Trophoblast cell (in vitro differentiated cells and primary cell): ENCODE measurements at regions not wholly inside any gene's neighbourhood (a gene's known extent, or its start where the extent isn't known, plus 50 kb on each side); places are given as distances from the start of the nearest gene placed in this dataset.
A peak's percentile ranks its signal among the peaks of the same experiment; 100 is the strongest.

Source experiments
- DNase-seq, 2 donors: peaks; one replicate each; pipeline ENCODE4 v3.0.0-alpha.2; 2016
- H2AFZ ChIP-seq: 2 replicates; pipeline ENCODE4 v1.6.1; 2013; ENCODE audit warnings: low read length, moderate library complexity, mild to moderate bottlenecking; ENCODE audit not compliant: insufficient read depth, poor library complexity
- H2AK5ac ChIP-seq: 2 replicates; pipeline ENCODE4 v1.6.1; 2013; ENCODE audit warnings: mild to moderate bottlenecking, low read length
- H2BK120ac ChIP-seq: 2 replicates; pipeline ENCODE4 v1.6.1; 2013; ENCODE audit warnings: low read length, mild to moderate bottlenecking, moderate library complexity; ENCODE audit not compliant: insufficient read depth, poor library complexity
- H2BK12ac ChIP-seq: 2 replicates; pipeline ENCODE4 v1.6.1; 2013; ENCODE audit warnings: mild to moderate bottlenecking, low read length, moderate library complexity
- H2BK5ac ChIP-seq: 2 replicates; pipeline ENCODE4 v1.6.1; 2013; ENCODE audit warnings: low read length, low read depth, moderate library complexity, mild to moderate bottlenecking; ENCODE audit not compliant: poor library complexity
- H3K14ac ChIP-seq: 2 replicates; pipeline ENCODE4 v1.6.1; 2013; ENCODE audit warnings: mild to moderate bottlenecking, low read length
- H3K18ac ChIP-seq: 2 replicates; pipeline ENCODE4 v1.6.1; 2013; ENCODE audit warnings: mild to moderate bottlenecking, low read length
- H3K23ac ChIP-seq: 2 replicates; pipeline ENCODE4 v1.6.1; 2013; ENCODE audit warnings: low read length
- H3K27ac ChIP-seq: 2 replicates; pipeline ENCODE4 v1.5.1; 2013; ENCODE audit warnings: low read depth, mild to moderate bottlenecking, inconsistent platforms, low read length, moderate library complexity
- H3K27me3 ChIP-seq: 2 replicates; pipeline ENCODE4 v1.6.1; 2013; ENCODE audit warnings: inconsistent platforms, mild to moderate bottlenecking, low read length, moderate library complexity; ENCODE audit not compliant: insufficient read depth
- H3K36me3 ChIP-seq, 2 experiments: 1 replicate in 1 of 2; 2 replicates in 1 of 2; pipeline ENCODE4 v1.6.1; 2013; ENCODE audit warnings: low read length in 2 of 2, mild to moderate bottlenecking in 2 of 2, moderate library complexity in 1 of 2; ENCODE audit not compliant: insufficient read depth in 2 of 2, control insufficient read depth in 1 of 2
- H3K4ac ChIP-seq: 2 replicates; pipeline ENCODE4 v1.6.1; 2013; ENCODE audit warnings: low read depth, mild to moderate bottlenecking, low read length, moderate library complexity
- H3K4me1 ChIP-seq, 2 experiments: 1 replicate in 1 of 2; 2 replicates in 1 of 2; pipeline ENCODE4 v1.6.1; 2013; ENCODE audit warnings: low read length in 2 of 2, mild to moderate bottlenecking in 2 of 2, moderate library complexity in 1 of 2; ENCODE audit not compliant: insufficient read depth in 2 of 2, control insufficient read depth in 1 of 2
- H3K4me2 ChIP-seq: 2 replicates; pipeline ENCODE4 v1.6.1; 2013; ENCODE audit warnings: inconsistent platforms, mild to moderate bottlenecking, low read length, moderate library complexity
- H3K4me3 ChIP-seq: 2 replicates; pipeline ENCODE4 v1.5.1; 2013; ENCODE audit warnings: mild to moderate bottlenecking, low read depth, low read length, inconsistent platforms
- H3K79me1 ChIP-seq: one replicate; pipeline ENCODE4 v1.6.1; 2013; ENCODE audit warnings: low read length
- H3K79me2 ChIP-seq: 2 replicates; pipeline ENCODE4 v1.6.1; 2013; ENCODE audit warnings: low read length, mild to moderate bottlenecking; ENCODE audit not compliant: control insufficient read depth, insufficient read depth, poor library complexity
- H3K9ac ChIP-seq: 2 replicates; pipeline ENCODE4 v1.6.1; 2013; ENCODE audit warnings: mild to moderate bottlenecking, low read length
- H3K9me3 ChIP-seq: 2 replicates; pipeline ENCODE4 v1.6.1; 2013; ENCODE audit warnings: low read depth, mild to moderate bottlenecking, control low read depth, inconsistent platforms, low read length; ENCODE audit not compliant: insufficient read depth
- H4K12ac ChIP-seq: 2 replicates; pipeline ENCODE4 v1.6.1; 2013; ENCODE audit warnings: low read depth, mild to moderate bottlenecking, low read length, moderate library complexity
- H4K8ac ChIP-seq: 2 replicates; pipeline ENCODE4 v1.6.1; 2013; ENCODE audit warnings: low read depth, mild to moderate bottlenecking, low read length, moderate library complexity
- H4K91ac ChIP-seq: one replicate; pipeline ENCODE4 v1.6.1; 2013; ENCODE audit warnings: low read depth, mild to moderate bottlenecking, low read length, moderate library complexity
- WGBS: extraction: QIAGEN DNeasy Blood & Tissue Kit; methylation state at CpG from one replicate; pipeline ENCODE4 v1.1.7; 2013; ENCODE audit warnings: missing lambda C conversion rate; ENCODE audit not compliant: insufficient read length, insufficient coverage; ENCODE audit errors: extremely low coverage; 5-methylcytosine and 5-hydroxymethylcytosine counted together

GRCh38 chr1:112803906-112804762 is 89.0 kb upstream of the PPM1J start:
- peaks cover 11 to 22% of the 10 kb centered on the region in 2 experiments for H3K4me1 ChIP-seq
- H3K4me3 ChIP-seq, result no peak overlapping the region
- H3K14ac ChIP-seq, result peak overlapping the region; percentile 8
- no peak overlapping the region for H2AK5ac ChIP-seq
- H2BK5ac ChIP-seq, result no peak overlapping the region
- no peaks in the 10 kb centered on the region for H3K27me3 ChIP-seq
- H3K4ac ChIP-seq, result no peak overlapping the region
- WGBS, result no CpG with 5 or more reads among the region's 10 CpGs
- no peak overlapping the region for H2AFZ ChIP-seq
- H3K4me2 ChIP-seq, result no peak overlapping the region
- no peak overlapping the region for H3K9ac ChIP-seq
- peaks cover 0 to 2% of the 10 kb centered on the region in 2 experiments for H3K36me3 ChIP-seq
- peak overlapping the region; percentile 51 for H4K91ac ChIP-seq
- peak; percentile 71 to 82 for DNase-seq
- H4K8ac ChIP-seq, result no peak overlapping the region
- no peak overlapping the region for H4K12ac ChIP-seq
- H3K79me1 ChIP-seq, result peaks cover 23% of the 10 kb centered on the region
- H3K18ac ChIP-seq, result no peak overlapping the region
- peak overlapping the region; percentile 20 for H2BK120ac ChIP-seq
- H3K9me3 ChIP-seq, result no peaks in the 10 kb centered on the region
- no peaks in the 10 kb centered on the region for H3K79me2 ChIP-seq
- H2BK12ac ChIP-seq, result peak overlapping the region; percentile 63
- H3K23ac ChIP-seq, result no peak overlapping the region
- no peak overlapping the region for H3K27ac ChIP-seq

- no peak overlapping the region for H2AK5ac ChIP-seq
- no peak overlapping the region for H3K18ac ChIP-seq
- H3K79me1 ChIP-seq, result peaks cover 2% of the 10 kb centered on the region
- H3K79me2 ChIP-seq, result no peaks in the 10 kb centered on the region
- no peak overlapping the region for H3K23ac ChIP-seq
- no peak overlapping the region for H3K4me3 ChIP-seq
- no peak overlapping the region for H4K91ac ChIP-seq
- H3K4me2 ChIP-seq, result no peak overlapping the region
- H3K36me3 ChIP-seq, result peaks cover 0 to 2% of the 10 kb centered on the region in 2 experiments
- no peak overlapping the region for H2BK12ac ChIP-seq
- no CpG with 5 or more reads among the region's 2 CpGs for WGBS
- DNase-seq, result no peak
- no peak overlapping the region for H3K9ac ChIP-seq
- no peaks in the 10 kb centered on the region for H3K27me3 ChIP-seq
- no peak overlapping the region for H4K8ac ChIP-seq
- H2BK5ac ChIP-seq, result no peak overlapping the region
- no peaks in the 10 kb centered on the region for H3K9me3 ChIP-seq
- H3K27ac ChIP-seq, result no peak overlapping the region
- no peak overlapping the region for H3K14ac ChIP-seq
- H3K4ac ChIP-seq, result no peak overlapping the region
- peaks cover under 1 to 4% of the 10 kb centered on the region in 2 experiments for H3K4me1 ChIP-seq
- no peak overlapping the region for H4K12ac ChIP-seq
- H2AFZ ChIP-seq, result no peak overlapping the region
- no peak overlapping the region for H2BK120ac ChIP-seq
Measured at GRCh38 chr1:112800289-112800688, 85.2 kb upstream of the PPM1J start.

DNA sequence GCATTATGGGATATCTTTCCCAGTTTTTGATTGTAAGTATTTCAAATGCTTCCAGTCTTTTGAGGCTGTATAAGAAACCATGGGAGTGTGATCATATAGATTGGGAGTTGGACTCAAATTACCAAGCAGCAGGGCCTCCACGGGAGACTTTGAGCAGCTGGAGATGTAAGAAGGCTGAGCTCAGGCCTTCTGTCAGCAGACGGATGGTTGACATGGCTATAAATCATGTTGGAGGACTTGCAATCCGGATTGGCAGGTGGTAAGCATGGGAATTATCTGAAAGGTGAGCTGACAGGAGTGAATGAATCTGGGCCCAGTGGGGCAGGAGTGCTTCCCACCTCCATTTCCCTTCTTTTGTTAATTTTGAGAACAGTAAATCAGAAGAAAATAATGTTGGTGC is 83.2 kb upstream of the PPM1J start:
- Histone ChIP-seq H4K12ac (no peak overlapping the region), H3K23ac (no peak overlapping the region), H3K4me3 (no peak overlapping the region), H2BK12ac (no peak overlapping the region), H3K18ac (no peak overlapping the region), H3K27me3 (no peaks in the 10 kb centered on the region), H4K8ac (no peak overlapping the region), H4K91ac (no peak overlapping the region), H3K9me3 (no peaks in the 10 kb centered on the region), H3K9ac (no peak overlapping the region), H2BK120ac (no peak overlapping the region), H3K36me3 (no peaks in the 10 kb centered on the region), H3K4me1 (peaks cover 2 to 9% of the 10 kb centered on the region in 2 experiments), H2AK5ac (no peak overlapping the region), H3K14ac (no peak overlapping the region), H2BK5ac (no peak overlapping the region), H3K4me2 (no peak overlapping the region), H3K79me1 (no peaks in the 10 kb centered on the region), H2AFZ (no peak overlapping the region), H3K4ac (no peak overlapping the region), H3K79me2 (no peaks in the 10 kb centered on the region), H3K27ac (no peak overlapping the region)
- no peak for DNase-seq
- WGBS, result no CpG with 5 or more reads among the region's 3 CpGs

DNA sequence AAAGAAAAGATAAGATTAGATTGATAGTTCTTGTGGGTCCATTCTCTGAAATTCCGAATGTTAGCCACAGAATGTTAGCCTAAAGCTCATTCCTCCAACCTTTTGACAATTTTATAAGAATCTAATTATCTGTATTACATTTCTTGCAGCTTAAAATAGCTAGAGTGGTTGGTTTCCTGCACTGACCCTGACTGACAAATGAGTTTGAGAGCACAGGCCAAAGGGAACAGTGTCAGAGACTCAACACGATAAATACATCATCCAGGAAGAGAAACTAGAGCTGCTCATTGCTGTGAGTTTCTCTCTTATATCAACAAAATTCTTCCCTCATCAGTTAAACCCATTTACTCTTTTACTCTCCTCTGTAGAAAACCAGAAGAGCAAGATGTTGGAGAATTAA is 82.1 kb upstream of the PPM1J start:
- Histone ChIP-seq H3K27me3 (no peaks in the 10 kb centered on the region), H2BK12ac (no peak overlapping the region), H2BK5ac (no peak overlapping the region), H3K9me3 (no peaks in the 10 kb centered on the region), H3K4ac (no peak overlapping the region), H2AK5ac (no peak overlapping the region), H3K36me3 (no peaks in the 10 kb centered on the region), H4K91ac (no peak overlapping the region), H3K4me3 (no peak overlapping the region), H3K9ac (no peak overlapping the region), H3K14ac (no peak overlapping the region), H3K79me1 (no peaks in the 10 kb centered on the region), H2AFZ (no peak overlapping the region), H3K4me2 (no peak overlapping the region), H3K23ac (no peak overlapping the region), H3K18ac (no peak overlapping the region), H4K12ac (no peak overlapping the region), H2BK120ac (no peak overlapping the region), H3K79me2 (no peaks in the 10 kb centered on the region), H3K27ac (no peak overlapping the region), H3K4me1 (peaks cover 2 to 9% of the 10 kb centered on the region in 2 experiments), H4K8ac (no peak overlapping the region)
- DNase-seq, result no peak
- no CpG with 5 or more reads among the region's 2 CpGs for WGBS
